HG02678 (cell line): ENCODE measurements at regions not wholly inside any gene's neighbourhood (a gene's known extent, or its start where the extent isn't known, plus 50 kb on each side); places are given as distances from the start of the nearest gene placed in this dataset.

ENCODE experiments used
- ATAC-seq: cut with Tn5 transposase; IDR thresholded peaks from one replicate; pipeline ENCODE4 v1.9.1; 2021; ENCODE audit warnings: mild to moderate bottlenecking, moderate library complexity; ENCODE audit not compliant: unreplicated experiment

DNA sequence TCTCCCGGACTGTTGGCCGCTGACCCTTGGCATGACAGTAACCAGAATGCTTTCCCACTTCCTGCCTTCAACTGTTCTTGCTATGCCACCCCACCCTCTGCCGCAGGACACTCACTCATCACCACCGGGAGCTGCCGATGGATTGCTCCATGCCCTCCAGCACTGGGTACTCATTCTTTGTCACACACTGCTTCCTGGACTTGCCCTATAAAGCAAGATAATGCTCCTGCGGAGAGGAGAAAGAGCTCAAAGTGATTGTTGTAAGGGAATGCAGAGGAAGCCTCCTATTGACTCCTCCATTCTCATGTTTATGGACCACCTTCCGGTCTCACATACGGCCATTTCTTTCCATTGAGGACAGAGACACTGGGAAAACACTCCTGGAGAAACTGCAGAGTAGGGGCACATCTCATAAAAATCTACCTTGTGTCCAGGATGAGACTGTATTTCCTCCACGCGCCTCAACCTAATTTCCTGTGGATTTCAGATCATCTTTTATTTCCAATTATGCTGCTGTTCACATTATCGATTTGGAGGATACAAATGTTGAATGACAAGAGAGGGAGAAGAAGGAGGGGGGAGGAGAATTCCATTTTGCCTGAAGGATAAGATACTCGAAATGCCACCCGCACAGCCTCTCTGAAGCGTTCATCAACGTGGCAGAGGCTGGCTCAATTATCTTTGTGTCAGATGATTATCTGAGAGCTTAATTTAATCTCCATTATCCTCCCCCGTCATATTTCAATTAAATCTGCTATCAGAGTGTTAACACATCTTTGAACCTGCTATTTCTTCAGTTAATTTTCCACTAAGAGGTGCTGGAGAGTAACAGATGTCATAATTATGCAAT lies 486.1 kb upstream of the SALL1 start:
- no peak for ATAC-seq

DNA sequence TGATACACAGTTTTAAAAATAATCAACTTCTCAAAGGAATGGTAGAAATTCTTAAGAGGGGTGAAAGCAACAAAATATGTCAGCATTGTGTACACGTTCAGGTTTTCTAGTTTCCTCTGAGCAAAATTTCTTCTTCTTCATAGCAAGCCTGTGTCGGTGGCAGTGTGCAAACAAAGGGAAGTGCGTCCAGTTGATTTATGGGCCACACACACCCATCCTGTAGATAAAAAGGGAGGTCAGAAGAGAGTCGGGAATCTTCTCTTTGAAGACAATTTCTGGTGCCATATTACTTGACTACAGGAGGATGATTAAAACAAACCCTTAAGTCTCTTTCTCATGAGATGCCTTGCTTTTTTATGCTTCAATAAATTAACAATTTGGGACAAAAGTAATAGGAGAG lies 484.1 kb upstream of the SALL1 start:
- ATAC-seq: no peak

DNA sequence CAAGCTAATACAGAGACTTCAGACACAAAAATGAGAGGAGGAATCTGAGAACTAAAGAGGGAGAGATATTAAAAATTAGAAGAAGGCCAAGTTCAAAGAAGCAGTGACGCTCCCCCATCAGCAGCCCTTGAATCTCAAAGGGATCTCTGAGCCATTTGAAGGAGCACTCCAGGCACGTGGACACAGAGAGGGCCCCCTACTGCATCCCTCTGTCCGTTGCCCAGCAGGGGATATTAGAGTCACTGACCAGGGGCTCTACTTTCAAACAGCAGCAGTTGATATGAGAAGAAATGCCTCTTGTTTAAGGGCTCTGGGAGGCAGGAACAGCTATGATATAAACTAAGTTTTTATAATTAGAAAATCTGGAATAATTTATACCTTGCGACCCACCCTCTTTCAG lies 479.0 kb upstream of the SALL1 start:
- ATAC-seq: no peak

DNA sequence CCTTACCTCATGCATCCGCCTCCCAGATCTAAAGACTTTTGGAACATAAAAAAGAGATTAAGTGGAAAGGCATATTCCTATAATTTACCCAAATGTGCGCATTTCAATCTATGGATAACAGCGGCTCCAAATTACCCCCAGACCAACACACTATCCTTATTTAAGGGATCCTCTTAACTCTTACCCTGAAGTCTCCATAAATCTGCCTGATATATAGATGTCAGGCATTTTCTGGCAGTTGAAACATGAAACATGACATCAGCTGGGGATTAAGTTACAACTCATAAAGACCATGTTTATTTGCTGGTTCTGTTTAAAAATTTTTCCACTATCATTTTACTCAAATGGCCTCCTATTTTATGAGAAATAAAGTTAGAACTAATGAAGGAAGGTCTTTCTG lies 478.5 kb upstream of the SALL1 start:
- ATAC-seq: no peak

DNA sequence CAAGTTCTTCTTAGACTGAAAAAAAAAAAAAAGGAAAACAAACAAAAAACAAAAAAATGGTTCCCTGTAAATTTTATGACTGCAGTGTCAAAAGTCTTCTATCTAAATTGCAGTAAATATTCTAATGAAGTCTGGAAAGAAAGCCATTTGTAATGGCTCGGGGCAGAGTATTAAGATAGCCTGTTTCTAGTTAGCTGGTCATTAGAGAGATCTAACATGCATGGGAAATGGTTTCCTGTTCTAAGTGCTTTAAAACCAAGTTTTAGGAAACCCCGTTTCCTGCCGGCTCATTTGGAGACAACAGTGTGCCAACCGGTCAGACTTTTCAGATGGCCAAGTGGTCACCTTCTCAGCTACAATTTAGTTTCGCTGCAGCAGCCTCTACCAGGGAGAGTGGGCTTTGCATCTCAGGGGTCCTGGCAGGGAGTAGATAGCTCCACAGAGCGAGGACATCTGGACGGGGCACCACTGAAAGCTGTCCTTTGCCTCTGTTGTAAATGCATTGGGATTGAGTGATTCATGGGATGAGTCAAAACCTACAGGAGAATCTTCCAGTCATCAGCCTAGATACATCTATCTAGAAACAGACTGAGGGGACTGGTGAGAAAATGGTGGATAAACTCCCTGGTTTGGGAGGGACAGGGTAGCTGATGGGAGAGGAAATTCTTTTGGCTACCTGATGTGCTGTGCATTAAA lies 473.2 kb upstream of the SALL1 start:
- ATAC-seq: no peak

DNA sequence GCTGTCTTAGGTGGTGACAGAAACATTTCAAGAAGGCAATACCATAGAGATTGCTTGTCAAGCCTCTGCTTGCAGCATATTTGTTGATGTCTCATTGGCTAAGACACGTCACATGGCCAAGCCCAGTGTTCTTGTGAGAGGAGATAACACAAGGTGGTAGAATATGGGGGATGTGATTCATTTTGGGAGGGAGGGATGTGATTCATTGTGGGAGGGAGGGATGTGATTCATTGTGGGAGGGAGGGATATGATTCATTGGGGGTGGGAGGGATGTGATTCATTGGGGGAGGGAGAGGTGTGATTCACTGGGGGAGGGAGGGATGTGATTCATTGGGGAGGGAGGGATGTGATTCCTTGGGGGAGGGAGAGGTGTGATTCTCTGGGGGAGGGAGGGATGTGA lies 470.5 kb upstream of the SALL1 start:
- no peak for ATAC-seq

DNA sequence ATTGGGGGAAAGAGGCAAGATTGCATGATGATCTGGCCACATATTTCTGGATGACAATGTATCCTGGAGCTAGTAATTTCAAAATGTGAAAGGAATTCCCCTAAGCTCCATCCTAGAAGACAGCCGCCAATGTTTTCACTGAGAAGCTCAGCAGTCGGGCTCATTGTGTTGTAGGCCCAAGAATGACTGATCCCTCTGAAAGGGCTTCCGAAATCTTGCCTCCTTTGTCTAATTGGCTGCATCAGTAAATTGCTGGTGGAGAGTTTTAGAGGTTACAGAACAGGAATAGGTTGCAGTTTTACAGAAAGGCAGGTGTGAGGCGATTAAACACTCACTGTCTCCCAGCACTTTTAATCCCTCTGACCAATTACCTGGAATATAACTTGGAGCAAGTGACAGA lies 464.1 kb upstream of the SALL1 start:
- ATAC-seq: no peak

DNA sequence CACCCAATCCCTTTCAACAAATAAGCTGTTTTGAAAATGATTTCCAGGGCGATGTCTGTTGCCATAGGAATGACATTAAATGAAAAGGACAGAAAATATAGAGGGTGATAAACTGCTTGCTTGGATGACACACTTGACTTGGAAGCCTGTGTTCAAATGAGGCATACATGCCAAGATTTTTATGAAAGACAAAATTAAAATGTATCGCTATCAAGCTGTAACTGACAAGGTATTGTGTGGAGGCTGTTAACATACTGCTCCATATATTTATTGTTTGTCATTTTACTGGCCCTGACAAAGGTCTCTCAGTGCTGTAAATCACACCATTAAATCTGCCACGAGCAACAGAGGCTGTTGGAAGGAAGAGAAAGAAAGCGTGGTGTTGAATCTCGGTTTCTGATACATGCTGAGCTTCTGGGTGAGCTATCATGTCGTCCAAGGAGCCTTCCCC lies 456.2 kb upstream of the SALL1 start:
- no peak for ATAC-seq

DNA sequence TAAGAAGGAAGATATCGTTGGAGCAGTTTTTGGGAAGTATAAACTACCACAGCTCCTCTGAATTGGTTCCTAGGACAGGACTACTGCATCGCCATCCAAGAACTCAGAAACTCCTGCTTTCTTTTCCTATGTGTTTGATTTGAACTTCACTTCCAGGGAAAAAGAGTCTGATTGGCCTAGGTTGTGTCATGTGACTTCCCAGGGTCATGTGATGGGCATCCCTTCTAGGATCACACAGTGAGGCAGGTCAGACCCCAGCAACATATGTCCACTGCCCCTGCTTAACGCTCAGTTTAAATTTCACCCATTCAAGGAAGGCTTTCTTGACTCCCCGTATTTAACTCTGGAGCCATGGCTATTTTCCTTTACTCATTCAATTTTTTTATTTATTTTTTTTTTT lies 445.2 kb upstream of the SALL1 start:
- no peak for ATAC-seq

DNA sequence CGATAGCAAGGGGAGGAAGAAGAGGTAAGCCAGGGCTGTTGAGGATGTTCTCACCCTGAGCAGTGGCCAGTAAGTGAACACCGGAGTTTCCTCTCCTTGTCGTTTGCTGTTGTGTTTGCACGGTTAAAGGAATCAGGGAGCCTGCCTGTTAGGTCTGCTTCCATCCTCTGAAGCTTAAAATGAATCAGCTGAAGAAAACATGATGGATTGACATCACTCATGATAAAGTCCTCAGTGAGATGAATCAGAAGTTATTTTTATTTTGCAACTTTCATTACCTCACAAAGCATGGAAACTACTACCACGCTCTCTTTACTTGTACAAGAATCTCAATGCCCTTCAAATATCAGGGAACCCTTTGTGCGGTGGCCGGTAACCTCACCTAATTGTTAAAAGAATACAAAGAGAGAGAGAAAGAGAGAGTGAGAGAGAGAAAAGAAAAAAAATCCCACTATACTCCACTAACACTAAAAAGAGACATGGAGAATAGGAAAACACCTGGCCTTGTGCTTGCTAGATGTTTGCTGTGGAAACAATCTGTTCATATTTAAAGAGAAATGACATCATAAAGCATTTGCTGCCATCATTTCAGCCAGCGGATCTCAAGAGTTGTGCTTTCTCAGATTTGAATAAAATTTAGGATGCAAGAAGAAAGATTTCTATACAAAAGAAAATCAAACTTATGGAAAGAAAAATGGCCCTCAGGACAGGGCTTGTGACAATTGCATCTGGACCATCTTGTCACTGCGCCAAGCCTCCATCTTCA lies 441.6 kb upstream of the SALL1 start:
- ATAC-seq: no peak

DNA sequence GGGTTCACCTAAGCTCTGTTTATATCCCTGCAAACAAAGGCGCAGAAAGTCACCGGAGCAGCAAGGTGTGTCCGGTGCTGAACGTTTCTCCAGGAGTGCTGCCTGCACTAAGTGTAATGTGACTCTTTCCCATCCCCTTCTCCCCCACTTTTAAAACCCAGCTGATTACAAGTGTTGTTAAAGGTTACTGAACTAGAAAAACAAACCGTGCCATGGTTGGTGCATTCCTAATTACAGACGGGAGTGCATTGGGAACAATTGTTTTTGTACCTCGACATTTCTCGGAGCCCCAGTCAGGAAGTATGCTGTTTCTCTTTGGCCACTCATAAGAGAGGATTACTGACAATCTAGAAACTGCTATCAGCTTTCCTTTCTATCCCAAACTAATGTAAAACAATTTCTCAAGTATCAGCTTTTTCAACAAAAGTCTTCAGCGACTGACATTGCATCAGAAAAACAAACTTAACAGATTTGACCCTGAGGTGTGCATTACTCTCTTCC lies 441.0 kb upstream of the SALL1 start:
- no peak for ATAC-seq

DNA sequence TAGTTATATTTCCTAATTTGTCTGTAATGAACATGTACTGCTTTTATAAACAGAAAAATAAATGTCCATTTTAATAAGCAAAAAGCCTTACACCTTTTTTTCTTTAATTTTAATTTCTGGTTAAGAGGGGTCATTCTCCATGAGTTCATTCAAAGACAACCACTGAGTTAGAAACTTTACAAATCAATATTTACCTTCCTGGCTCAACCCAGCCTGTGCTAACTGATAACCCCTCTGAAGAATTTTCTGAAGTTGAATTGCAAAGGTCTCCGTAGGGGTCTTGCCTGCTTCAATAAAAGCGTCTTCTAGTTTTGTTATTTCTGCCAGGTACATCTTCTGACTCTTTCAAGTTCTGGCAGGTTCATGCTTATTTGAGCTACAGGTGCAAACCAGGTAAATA lies 440.4 kb upstream of the SALL1 start:
- no peak for ATAC-seq

DNA sequence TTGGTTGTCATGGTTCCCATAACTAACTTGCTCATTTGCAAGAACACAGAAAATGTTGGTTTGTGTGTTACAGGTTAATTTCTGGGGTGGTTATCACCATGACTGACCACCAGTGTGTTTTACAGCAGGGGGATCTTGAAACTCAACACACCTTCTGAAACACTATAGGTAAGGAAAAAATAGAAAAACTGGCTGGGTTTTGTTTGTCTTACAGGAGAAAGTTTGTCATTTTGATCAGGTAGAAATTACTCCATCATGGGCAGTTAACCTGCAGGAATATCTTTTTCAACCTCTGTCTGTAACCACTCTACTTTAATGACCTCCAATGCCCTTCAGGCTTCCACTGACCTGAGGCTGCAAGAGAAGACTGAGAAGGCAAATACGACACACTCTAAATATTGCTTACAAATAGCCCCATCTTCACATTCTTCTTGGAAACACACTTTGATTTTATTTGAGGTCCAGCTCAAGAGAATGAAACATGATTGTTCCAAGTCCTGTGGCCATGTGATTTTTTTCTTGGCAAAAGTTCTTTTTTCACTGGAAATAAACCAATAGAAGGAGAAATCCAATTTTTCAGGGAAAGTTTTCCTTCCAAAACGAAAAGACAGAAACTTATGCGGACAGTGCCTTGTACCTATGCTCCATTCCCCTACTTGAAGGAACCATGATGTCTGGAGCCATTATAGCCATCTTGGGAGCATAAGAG lies 428.7 kb upstream of the SALL1 start:
- ATAC-seq: no peak

DNA sequence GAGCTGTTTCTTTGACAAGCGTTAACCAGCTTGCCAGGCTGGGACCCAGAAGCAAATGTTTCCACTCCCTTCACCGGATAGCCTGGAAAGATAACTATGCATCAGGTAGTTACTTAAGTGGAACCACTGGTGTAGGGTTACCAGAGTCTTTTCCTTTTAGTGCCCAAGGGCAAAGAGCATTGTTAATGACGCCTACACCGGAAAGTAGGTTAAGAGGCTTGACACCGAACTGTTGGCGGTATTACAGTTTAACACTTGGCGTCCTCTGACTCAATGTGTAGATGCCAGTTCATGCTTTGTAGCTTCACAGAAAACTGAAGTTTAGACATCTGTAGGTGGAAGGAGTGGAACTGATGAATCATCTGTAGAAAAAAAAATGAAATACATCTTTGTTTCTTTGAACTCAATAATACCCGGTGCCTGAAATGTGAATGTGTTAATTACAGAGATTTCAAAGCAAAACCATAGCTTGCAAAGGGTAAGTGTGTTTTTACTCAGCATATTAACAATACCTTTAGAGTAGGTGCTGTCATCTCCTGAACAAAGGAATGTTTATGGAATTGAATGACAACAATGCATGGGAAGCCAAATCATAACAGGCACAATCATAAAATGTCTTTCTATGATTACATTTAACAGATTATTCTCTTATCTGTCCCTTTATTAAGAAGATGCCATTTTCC lies 426.7 kb upstream of the SALL1 start:
- ATAC-seq: no peak

DNA sequence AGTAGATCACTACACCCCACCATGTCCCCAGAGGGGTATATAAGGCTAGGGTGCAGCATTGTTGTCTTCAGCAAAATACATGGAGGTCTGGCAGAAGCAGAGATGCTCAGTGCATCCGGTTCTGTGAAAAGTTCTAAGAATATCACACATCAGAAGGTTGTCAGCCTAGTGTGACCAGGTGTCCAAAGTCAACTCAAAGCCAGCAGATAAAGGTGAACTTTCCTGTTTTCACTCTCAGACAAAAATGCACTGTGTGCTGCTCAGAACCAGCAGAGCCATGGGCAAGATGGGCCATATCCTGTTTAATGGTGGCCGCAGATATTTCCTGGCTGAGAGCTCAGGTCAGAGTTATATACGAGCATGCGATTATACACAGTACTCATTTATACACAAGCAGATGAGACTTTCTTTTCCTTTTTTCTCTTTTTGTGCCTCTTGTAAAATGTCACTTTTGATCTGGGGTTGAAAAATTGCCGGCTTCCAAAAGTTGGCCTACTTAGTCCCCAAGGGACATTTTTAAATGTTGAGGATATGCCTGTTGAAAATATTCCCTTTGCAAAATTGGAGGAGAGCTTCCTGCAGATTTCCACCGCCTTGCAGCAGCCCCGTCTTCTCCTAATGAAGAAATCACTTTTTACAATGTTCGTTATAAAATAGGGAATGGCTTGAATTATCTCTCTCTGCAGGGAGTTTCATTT lies 425.6 kb upstream of the SALL1 start:
- no peak for ATAC-seq

DNA sequence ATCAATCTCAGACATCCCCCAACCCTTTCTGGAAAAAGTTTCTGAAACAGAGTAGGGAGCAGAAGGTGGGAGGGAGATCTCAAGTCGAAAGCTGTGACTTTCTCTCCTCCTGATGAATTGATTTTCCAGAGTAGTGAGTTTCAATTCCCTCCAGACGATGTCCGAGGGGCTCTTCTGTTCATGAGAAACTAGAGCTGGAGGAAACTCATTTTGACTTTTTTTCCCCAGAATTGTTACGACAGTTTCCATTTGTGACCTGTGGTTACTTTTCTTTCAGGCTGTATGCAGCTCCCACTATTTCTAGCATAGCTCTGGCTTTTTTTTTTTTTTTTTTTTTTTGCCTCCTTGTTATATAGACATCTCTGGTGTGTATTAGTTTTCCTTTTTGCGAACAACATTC lies 422.1 kb upstream of the SALL1 start:
- no peak for ATAC-seq

DNA sequence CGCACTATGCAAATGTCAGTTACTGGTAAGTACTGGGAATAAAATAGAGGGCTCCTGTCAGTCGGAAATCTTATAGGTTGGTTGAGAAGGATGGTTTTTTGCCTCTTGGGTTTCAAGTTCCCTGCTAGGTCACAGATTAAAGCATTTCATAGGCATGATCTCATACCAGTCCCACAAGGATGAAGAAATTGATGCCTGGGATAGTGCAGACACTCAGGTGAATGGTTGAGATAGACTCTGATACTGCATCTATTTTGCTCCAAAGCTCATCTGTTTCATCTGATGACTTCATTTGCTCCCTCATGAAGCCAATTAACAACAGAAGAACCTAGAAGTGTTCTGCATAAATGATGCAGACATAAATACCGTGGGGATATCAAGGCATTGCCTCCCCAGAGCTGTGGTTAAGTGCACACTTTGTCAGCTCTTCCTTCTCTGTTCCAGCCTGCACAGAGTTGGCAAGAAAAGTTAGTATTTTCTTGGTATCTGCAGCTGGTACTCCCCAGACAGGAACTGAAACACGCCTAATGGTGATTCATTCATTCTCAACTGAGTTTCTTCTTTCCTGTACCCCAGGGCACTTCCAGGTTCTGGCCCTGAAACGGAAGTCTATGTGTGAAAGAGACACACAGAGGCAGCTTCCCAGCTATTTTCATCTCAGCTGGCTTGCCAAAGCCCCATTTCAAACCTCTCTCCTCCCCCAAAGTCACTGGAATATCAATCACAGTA lies 418.3 kb upstream of the SALL1 start:
- ATAC-seq: no peak

DNA sequence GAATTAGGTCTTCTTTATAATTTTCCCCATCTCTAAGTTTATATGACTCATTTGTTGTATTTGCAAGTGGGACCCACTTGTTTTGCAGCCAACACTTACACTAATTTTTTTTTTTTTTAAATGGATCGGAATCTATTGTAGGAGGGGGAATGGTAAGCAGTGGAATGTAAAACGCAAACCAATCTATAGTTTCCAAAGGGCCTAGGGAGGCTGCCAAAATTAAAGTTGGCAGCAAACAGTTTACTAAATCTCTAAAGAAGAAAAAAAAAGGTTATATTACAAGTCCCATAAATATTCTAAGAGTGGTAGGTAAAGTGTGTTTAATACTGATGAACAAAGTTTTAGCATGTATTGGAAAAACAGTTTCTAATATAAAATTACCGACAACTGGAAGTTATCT lies 416.8 kb upstream of the SALL1 start:
- no peak for ATAC-seq

DNA sequence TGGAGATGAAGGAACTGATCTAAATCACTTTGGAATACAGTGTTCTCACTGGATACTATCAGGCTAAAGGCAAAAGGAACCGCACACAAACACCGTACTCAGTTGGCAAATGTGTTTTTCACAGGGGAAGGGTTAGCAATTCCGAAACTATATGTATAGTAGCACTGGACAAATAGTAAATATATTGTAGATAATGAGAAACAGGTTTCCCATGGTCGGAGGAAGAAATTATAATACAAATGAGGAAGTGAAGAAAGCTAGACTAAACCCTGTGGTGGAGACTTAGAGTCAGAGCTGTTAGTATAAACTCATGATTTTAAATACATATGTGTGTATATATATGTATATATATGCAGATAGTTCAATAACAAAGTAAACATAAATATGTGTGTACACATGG lies 414.1 kb upstream of the SALL1 start:
- peak; percentile 59 for ATAC-seq
